HG03354 (cell line): ENCODE measurements at regions not wholly inside any gene's neighbourhood (a gene's known extent, or its start where the extent isn't known, plus 50 kb on each side); places are given as distances from the start of the nearest gene placed in this dataset.

Experiments used
- ATAC-seq: cut with Tn5 transposase; IDR thresholded peaks from one replicate; pipeline ENCODE4 v1.9.1; 2021; ENCODE audit warnings: mild to moderate bottlenecking; ENCODE audit not compliant: unreplicated experiment, poor library complexity, severe bottlenecking

GRCh38 chr10:116792817-116793216 is 50.5 kb upstream of the HSPA12A start:
- no peak for ATAC-seq

- peak; percentile 28 for ATAC-seq
Measured at GRCh38 chr10:116796469-116796868, 52.8 kb upstream of the ENO4 start.

- peak; percentile 93 for ATAC-seq
Measured at GRCh38 chr10:116796910-116797513, 52.3 kb upstream of the ENO4 start.

- no peak for ATAC-seq
Measured at GRCh38 chr10:116798859-116799258, 50.4 kb upstream of the ENO4 start.
